Activated T-helper 1 cell treated with anti-CD3 and anti-CD28 coated beads, Interleukin-2, amount 50 U/mL, for 16 hours (primary cell): ENCODE measurements at regions not wholly inside any gene's neighbourhood (a gene's known extent, or its start where the extent isn't known, plus 50 kb on each side); places are given as distances from the start of the nearest gene placed in this dataset.

Experiments
- DNase-seq, 2 donors: peaks; one replicate each; pipeline ENCODE4 v3.0.0-alpha.2; 2020; ENCODE audit warnings: low read depth in 1 of 2, low spot score in 1 of 2

DNA sequence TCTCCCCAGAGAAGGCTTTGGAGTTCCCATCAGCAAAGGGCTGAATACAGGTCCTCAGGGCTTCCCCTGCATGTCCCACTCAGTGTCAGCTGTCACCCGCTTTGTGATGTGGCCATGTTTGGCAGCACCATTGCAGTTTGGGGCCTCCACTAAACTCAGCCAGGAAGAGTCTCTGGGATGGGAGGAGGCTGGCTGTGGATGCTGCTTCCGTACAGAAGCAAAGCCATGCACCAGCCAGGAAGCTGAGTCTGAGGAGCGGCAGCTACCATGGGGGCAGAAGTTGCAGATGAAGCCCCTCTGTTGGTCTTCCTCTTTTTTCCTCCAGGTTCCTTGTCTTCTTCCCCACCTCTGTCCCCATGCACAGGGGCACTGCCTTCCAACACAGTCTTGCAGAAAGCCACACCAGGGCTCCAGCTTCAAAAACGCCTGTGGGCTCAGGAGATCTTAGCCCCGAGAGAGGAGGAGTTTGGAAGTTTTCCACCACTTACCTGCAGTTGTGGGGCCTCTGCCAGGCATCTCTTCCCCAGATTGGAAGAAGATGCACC is 416.8 kb downstream of the NPHP4 start:
- DNase-seq: no peak

DNA sequence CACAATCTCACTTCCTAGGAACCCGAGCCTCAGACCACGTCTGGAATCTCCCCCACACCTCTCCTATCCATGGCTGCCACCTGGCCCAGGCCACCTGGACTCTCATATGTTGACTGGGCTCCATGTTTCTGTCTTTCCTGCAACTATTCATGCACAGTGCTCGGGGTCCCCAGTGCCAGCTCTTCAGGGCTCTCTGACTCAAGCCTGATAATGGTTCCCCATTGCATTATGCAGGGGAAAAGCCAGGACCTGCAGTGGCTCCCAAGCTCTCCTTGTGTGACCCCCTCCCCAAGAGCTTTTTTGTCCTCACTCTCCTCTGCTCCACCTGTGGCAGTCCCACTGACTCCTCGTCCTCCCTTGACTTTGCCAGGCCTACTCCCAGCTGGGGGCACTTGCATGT is 417.6 kb downstream of the NPHP4 start:
- DNase-seq: no peak

DNA sequence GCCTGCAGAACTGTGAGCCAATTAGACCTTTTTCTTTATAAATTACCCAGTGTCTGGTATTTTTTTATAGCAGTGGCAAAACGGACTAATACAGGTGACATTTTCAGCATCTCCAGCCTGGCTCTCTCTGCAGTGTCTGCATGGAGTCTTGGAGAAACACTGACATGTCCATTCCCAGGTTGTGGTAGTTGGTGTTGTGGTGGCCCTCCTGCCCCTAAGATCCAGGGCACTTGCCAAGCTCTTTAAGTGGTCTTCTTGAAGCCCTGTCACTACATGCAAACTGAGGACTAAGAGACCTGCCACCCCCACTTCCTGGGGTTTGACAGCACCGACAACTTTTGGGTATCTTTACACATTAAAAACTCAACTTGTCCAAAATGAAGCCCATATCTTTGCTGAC is 419.4 kb downstream of the NPHP4 start:
- DNase-seq: no peak

DNA sequence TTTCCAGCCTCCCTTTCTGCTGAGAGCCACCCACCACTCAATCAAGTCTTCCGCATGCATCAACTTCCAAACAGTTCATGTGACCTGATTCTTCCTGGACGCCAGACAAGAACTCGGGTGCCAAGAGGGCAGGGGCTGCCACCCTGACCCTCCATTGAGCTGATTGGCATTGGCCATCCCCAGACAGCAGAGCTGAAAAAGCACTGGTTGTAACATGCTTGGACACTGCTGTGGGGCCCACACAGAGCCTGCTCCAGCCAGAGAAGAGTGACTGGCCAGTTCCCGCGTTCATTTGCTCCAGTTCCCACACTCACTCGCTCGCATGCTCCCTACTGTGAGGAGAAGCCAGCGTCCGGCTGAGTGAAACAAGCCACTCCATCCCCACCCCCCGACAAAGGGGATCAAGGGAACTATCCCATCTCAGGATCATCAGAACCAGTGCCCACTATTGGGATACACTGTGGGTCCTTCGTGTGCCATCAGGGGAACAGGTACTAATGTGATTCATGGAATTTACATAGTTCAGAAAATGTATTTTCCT is 420.3 kb downstream of the NPHP4 start:
- no peak for DNase-seq

DNA sequence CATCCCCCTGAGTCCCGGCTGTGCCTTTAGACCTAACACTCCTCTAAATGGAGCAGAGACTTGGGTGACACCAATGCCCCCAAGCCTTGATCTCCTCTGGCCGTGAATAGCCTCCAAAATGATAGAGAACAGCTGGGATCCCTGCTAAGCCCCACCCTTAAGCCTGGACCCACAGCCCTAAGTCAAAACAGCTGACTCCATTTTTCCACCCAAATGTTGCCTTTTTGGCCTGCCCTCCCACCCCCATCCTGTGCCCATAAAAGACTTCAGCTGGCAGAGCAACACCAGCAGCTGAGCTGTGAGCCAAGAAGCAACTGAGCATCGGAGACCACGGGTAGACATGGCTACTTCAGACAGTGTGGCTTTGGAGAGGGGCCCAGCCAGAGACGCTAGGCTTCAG is 420.8 kb downstream of the NPHP4 start:
- no peak for DNase-seq

DNA sequence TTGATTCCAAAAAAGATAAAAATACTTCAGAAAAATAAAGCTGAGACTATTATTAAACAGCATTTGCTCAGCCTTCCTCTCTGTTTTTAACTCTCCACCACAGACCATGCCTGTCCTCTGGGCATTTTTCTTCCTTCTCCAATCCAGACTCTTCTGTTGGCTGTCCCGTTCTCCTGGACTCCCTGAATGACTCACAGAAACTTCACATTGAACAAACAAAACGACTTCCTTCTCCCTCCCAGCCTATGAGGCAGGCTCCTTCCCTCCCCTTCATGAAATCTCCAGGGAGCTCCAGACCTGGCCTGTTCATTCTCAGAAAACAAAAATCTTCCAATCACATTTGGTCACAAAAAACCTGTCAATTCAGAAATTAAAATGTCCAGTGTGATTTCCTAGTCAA is 421.3 kb downstream of the NPHP4 start:
- DNase-seq: no peak

DNA sequence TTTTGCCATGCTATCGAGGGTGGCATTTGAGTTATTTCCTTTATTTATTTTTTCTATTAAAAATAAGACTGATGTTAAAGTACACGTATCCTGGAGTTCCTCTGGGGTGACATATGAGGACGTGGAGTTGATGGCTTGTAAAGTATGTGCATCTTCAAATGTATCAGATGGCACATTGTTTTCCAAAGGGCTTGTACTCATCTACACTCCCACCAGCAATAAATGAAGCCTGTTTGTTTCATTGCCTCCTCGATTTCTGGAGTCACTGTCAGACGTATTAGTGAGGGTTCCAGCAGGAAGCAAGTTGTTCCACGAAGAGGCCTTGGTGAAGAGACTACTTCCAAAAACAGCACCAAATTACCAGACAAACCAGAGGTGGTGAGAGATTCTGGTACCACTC is 423.9 kb downstream of the NPHP4 start:
- DNase-seq: no peak

DNA sequence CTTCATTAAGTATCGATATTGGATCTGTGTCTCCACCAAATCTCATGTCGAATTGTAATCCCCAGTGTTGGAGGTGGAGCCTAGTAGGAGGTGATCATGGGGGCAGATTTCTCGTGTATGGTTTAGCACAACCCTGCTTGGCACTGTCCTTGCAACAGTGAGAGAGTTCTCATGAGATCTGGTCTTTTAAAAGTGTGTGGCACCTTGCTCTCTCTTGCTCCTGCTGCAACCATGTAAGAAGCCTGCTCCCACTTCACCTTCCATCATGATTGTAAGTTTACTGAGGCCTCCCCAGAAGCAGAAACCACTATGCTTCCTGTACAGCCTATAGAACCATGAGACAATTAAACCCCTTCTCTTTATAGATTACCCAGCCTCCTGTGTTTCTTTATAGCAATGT is 424.4 kb downstream of the NPHP4 start:
- DNase-seq: no peak

DNA sequence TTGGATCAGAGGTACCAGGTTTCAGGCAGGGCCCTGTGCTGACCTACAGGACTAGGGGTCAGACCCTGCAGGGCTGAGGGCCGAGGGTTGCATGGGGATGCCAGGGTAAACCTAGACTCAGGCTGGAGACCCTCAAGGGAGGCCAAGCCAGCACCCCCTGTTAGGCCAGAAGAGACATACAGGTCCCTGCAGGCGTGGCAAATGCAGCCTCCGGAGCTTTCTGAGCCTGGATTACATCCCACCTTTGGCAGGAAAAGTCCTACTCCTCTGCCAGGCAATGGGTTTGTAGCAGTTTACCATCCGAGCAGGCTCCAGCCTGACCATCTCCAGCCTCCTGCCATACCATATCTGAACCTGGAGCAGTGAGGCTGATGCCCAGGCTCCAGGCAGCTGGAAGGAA is 425.3 kb downstream of the NPHP4 start:
- DNase-seq: no peak

DNA sequence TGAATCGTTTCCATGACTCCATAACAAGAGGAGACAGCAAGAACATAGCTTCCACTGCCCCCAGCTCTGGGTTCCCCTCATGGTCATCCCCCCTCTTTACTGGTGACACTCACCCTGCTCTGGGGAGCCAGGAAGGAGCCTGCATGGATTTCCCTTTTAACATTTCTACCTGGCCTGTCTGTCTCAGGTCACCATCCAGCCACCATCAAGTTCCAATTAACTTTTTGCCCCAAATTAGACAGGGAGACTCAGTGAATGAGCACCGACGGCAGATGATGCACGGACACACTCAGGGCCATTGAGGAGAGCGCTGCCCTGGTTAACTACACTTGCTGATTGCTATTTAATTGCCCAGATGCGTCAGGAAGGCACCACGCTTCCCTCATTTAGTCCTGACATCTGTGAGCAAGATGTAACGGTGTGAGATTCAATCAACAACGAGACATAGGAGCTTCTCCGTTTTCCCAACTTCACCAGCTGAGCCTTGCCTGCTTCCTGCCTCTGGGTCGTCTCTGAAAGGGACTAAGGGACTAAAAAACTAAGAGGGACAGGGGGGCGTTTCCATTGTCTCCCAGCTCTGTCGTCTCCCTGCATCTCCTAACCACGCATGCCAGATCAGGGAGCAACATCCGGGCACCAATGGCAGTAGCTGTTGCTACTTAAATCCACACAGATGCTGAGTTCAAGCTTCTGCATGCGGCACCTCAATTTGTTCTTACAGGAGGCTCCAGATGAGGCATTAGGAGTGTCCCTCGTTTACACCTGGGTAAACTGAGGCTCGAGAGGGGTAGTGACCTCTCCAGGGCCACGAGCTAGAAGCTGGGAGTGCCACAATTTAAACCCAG is 426.7 kb downstream of the NPHP4 start:
- DNase-seq: no peak

DNA sequence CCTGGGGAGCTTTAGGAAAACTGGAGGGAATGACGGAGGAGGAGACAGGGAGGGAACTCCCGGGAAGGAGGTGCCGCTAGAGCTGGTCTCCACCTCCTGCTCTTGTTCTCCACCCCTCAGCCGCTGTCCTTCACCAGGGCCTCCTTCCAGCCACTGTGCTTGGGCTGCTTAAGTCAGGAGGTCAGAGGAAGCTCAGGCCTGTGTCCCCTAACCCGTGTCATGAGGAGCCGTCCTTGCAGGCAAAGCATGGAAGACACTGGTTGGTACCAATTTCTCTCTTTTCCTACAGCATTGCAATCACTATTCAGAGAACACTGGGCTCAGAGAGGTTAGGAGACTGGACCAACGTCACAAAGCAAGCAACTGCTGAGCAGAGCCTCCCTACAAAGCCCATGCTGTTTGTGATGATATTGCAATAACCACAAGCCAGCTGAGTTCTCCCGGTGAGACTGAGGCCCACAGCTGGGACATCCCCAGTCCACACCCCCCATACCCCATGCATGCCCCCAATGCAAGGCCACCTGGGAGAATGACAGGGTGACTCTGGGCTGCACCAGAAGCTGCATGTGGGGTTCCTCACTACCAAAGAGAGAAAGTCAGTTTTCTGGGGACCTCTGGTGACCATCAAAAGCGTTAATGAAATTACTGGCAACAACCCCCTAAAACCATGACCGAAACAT is 427.5 kb downstream of the NPHP4 start:
- DNase-seq: no peak

DNA sequence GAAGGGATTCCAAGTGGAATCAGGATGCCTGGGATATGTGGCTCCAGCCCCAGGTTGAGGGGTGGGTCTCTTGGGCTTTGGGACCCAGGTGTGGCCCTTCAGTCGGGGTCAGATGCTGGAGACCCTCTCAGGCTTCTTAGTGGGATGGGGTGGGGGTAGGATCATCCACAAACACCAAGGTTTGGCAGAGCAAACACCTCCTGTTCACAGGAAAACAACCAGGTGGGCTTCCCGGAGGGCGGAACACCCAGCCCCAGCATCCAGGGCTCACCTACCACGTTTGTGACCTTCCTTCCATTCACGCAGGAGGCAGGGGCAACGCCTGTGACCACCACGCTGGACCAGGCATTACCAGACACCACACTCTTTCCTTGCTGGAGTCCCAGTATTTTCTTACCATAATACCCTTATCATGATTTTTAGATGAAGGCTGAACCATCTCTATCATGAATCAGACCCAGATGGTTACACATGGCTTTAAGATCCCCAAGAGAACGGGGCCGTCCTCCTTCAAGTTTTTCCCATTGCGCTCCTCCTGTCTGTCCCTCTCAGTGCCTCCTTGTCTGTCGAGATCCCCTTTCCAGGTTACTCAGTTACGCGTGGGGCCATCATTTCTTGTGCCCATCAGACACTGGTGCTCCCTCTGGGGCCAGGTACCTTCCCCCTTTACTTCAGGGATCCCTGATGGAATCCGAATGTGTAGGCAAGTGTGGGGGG is 428.2 kb downstream of the NPHP4 start:
- DNase-seq: no peak

DNA sequence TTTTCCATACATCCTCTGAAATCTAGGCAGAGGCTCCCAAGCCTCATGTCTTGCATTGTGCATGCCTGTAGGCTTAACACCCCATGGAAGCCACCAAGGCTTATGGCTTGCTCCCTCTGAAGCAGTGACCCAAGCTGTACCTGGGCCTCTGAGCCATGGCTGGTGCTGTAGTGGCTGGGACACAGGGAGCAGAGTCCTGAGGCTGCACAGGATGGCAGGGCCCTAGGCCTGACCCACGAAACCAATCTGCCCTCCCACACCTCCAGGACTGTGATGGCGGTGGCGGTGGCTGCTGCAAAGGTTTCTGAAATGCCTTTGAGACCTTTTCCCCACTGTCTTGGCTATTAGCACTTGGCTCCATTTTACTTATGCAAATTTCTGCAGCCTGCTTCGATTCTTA is 429.5 kb downstream of the NPHP4 start:
- no peak for DNase-seq

DNA sequence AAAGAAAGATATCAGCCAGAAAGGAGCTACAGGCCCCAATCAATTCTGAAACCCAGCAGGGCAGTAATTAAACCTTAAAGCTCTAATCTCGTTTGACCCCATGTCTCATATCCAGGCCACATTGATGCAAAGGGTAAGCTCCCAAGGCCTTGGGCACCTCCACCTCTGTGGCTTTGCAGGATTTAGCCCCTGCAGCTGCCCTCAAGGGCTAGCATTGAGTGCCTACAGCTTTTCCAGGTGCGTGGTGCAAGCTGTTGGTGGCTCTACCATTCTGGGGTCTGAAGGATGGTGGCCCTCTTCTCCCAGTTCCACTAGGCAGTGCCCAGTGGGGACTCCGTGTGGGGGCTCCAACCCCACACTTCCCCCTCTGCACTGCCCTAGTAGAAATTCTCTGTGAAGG is 429.9 kb downstream of the NPHP4 start:
- DNase-seq: no peak

DNA sequence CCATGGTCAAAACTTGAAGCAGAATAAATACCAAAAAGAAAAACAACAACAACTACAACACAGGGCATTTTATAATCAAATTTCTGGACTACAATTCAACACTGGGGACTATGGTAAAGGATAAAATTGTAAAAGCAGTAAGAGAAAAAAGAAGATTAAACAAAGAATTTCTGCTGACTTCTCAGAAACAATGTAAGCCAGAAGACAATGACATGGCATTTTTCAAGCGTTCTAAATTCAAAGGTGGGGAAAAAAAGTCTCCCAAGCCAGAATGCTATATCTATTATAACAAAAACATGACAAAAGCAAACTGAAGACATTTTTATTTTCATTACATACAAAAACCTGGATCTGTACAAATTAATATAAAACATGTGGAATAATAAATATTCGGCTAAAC is 433.1 kb downstream of the NPHP4 start:
- no peak for DNase-seq

DNA sequence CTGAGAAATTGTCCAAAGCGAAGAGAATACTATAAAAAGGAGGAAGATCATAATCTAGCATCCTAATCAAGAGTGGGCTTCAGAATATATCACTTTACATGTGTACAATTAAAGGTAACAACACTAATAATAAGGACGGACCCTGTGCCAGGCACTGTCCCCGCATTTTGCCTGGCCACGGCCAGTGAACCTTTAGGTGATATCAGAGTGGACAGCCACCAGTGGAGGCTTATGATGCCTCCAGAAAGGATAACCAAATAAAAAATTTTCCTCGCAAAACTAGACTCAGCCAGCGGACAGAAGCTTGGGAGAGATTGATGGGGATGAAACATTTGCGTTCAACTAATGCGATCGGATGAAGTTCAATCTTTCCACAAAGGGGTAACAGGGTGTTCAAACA is 436.4 kb downstream of the NPHP4 start:
- no peak for DNase-seq

DNA sequence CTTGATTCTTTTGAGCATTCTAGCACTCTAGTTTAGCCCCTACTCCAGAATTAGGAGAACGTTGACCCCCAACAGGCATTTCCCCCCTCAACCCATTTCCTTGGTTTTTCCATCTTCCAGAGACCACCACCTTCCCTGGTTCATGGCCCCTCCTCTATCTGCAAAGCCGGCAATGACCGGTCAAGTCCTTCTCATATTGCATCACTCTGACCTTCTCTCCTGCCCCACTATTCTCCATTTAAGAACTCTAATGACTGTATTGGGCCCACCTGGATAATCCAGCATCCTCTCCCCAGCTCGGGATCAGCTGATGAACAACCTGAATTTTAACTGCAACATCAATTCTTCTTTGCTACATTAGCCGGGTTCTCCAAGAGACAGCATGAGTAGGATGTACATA is 437.4 kb downstream of the NPHP4 start:
- DNase-seq: no peak

DNA sequence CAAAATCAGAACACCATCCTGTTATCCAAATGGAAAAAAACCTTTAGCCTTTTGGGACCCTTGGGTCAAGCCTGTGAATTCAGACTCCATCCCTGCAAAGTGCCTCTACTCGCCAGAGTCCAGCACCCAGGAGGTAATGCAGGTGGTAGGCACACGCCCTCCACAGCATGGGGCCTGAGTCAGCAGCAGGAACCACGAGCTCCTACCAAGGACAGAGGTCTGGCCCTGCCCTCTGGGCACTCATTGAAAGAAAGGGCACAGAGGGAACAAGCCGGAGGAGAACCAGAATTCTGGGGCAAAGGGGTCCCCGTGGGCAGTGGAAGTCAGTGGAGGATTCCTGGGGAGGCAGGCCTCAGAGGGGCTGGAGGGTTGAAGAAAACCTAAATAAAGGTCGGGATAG is 438.1 kb downstream of the NPHP4 start:
- no peak for DNase-seq

DNA sequence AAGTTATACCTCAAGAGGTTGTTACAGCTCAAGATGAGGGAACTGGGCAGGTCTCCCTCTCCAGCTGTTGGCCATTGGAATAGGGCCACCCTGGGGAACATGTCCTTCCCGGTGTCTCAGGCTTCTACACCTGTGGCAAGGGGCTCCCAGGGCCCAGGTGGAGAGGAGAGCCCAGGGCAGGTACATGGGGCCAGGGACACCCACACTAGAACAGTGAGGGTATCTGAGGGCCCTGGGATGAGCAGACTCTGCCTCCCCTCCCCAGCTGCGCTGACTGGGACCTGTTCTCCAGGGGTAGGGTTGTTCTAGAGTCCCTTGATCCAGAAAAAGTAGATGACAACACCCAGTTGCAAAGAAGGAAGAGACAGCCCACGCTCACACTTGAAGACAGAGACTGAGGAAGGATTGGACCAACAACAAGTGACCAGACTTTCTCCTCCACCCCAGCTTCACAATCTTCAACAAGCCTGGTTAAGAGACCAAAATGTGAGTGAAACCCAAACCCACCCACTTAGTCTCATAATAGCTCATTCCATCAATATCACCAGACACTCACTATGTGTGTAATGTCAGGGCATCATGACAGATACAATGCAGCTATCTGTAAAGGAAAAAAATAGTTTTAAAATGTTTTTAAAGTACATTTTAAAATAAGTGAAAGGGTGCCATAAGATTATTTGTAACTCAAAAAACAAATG is 439.3 kb downstream of the NPHP4 start:
- DNase-seq: no peak

DNA sequence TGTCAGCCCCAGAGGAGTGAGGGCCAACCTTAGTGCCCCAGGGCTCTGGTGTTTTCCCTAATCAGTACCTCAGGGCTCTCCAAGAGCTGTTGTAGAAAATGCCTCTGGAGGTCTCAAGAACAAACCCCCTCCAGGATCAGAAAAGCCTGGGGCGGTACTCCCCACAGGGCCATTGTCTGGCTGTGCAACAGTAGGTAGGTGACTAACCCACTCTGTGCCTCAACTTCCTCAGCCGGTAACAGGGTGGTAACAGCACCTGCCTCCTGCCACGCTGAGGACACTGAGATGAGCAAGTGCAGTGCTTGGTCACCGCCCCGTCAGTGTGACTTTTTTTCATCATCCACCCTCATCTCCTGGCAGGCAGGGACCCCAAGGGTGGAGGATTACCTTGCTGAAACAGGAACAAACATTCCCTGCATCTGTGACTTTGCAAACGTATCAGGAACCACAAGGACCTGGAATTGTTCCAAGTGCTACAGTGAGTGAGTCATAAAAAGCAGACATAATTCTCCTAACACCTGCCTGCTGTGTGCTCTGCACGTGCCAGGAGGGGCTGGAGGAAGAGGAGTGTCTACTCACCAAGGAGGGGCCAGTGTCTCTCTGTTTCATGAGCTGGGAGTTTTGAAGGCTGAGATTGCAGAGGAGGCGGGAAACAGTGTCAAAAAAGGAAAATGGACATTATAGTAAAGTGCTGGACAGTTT is 440.8 kb downstream of the NPHP4 start:
- no peak for DNase-seq
